ENCODE measurements at regions not wholly inside any gene's neighbourhood (a gene's known extent, or its start where the extent isn't known, plus 50 kb on each side); places are given as distances from the start of the nearest gene placed in this dataset.
"Not testable (repeated sequence)": the region's sequence is repeated elsewhere in the genome, so short reads cannot be mapped to it uniquely, and the experiment has no call there.

DNA sequence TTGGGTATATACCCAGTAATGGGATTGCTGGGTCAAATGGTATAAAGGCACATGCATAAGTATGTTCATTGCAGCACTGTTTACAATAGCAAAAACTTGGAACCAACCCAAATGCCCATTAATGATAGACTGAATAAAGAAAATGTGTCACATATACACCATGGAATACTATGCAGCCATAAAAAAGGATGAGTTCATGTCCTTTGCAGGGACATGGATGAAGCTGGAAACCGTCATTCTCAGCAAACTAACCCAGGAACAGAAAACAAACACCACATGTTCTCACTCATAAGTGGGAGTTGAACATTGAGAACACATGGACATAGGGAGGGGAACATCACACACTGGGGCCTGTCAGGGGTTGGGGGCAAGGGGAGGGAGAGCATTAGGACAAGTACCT lies 224.5 kb upstream of the KIAA1217 start:
- H3K4me3 ChIP-seq (ENCODE audit: low read depth, low read length); H3K36me3 ChIP-seq (ENCODE audit: control insufficient read depth, insufficient read depth, low read length); H3K27me3 ChIP-seq (ENCODE audit: control insufficient read depth, insufficient read depth, low read length); H3K9ac ChIP-seq (ENCODE audit: low read depth, low read length); H3K4me1 ChIP-seq (ENCODE audit: control insufficient read depth, insufficient read depth, low read length); H3K9me3 ChIP-seq (ENCODE audit: control insufficient read depth, insufficient read depth, low read length); H3K27ac ChIP-seq (ENCODE audit: low read depth, low read length): not testable (repeated sequence)

DNA sequence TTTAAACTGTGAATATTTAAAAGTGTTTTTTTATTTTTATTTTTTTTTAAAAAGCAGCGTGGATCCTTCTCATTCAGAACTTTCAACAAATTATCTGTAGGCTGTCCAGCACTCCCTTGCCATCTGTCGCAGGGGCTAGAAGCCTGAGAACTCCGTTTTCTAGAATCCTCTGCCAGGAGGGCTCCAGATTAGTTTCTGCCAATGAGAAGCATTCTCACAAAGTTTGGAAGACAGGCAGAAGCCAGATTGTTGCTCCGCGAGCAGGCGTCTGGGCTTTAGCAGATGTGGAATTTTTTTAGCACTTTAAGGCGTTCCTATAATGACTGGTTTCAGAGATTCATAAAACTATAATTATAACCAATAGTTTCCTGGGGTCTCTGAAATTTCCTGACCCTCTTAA lies 220.9 kb upstream of the KIAA1217 start:
- Histone ChIP-seq H3K9ac (ENCODE audit: low read depth, low read length) (no peak overlapping the region), H3K27me3 (ENCODE audit: control insufficient read depth, insufficient read depth, low read length) (no peaks in the 10 kb centered on the region), H3K4me1 (ENCODE audit: control insufficient read depth, insufficient read depth, low read length) (no peaks in the 10 kb centered on the region), H3K36me3 (ENCODE audit: control insufficient read depth, insufficient read depth, low read length) (no peaks in the 10 kb centered on the region), H3K4me3 (ENCODE audit: low read depth, low read length) (no peak overlapping the region), H3K9me3 (ENCODE audit: control insufficient read depth, insufficient read depth, low read length) (no peaks in the 10 kb centered on the region), H3K27ac (ENCODE audit: low read depth, low read length) (no peak overlapping the region)

GRCh38 chr10:23994459-23995046 lies 214.4 kb upstream of the KIAA1217 start:
- H3K27me3 ChIP-seq (ENCODE audit: control insufficient read depth, insufficient read depth, low read length) = no peaks in the 10 kb centered on the region
- H3K9ac ChIP-seq (ENCODE audit: low read depth, low read length) = no peak overlapping the region
- H3K4me3 ChIP-seq (ENCODE audit: low read depth, low read length) = no peak overlapping the region
- no peak overlapping the region for H3K27ac ChIP-seq (ENCODE audit: low read depth, low read length)
- no peaks in the 10 kb centered on the region for H3K4me1 ChIP-seq (ENCODE audit: control insufficient read depth, insufficient read depth, low read length)
- H3K36me3 ChIP-seq (ENCODE audit: control insufficient read depth, insufficient read depth, low read length) = no peaks in the 10 kb centered on the region
- H3K9me3 ChIP-seq (ENCODE audit: control insufficient read depth, insufficient read depth, low read length) = no peaks in the 10 kb centered on the region

DNA sequence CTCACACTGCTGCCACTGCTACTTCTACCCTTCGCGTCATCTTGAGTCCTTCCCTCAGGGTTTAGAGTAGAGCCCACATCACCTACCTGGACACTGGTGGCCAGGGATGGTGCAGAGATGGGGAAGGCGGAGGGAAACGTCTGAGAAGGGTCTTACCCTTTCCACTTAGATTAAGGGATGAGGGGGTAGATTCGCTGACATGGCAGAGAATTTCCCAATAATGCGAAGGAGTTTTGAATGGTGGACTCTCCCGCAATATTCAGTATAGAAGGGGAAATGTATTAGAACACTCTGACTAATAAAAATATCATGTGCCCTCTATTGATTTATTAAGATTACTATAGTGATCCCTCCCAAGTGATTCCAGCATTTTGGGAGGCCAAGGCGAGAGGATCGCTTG lies 209.5 kb upstream of the KIAA1217 start:
- Histone ChIP-seq H3K27me3 (ENCODE audit: control insufficient read depth, insufficient read depth, low read length) (no peaks in the 10 kb centered on the region), H3K27ac (ENCODE audit: low read depth, low read length) (no peak overlapping the region), H3K4me3 (ENCODE audit: low read depth, low read length) (no peak overlapping the region), H3K4me1 (ENCODE audit: control insufficient read depth, insufficient read depth, low read length) (no peaks in the 10 kb centered on the region), H3K9ac (ENCODE audit: low read depth, low read length) (no peak overlapping the region), H3K36me3 (ENCODE audit: control insufficient read depth, insufficient read depth, low read length) (no peaks in the 10 kb centered on the region), H3K9me3 (ENCODE audit: control insufficient read depth, insufficient read depth, low read length) (no peaks in the 10 kb centered on the region)

GRCh38 chr10:24000271-24000813 lies 208.6 kb upstream of the KIAA1217 start:
- H3K4me3 ChIP-seq (ENCODE audit: low read depth, low read length) = no peak overlapping the region
- H3K9ac ChIP-seq (ENCODE audit: low read depth, low read length) = no peak overlapping the region
- H3K36me3 ChIP-seq (ENCODE audit: control insufficient read depth, insufficient read depth, low read length) = no peaks in the 10 kb centered on the region
- no peak overlapping the region for H3K27ac ChIP-seq (ENCODE audit: low read depth, low read length)
- H3K9me3 ChIP-seq (ENCODE audit: control insufficient read depth, insufficient read depth, low read length) = no peaks in the 10 kb centered on the region
- no peaks in the 10 kb centered on the region for H3K27me3 ChIP-seq (ENCODE audit: control insufficient read depth, insufficient read depth, low read length)
- no peaks in the 10 kb centered on the region for H3K4me1 ChIP-seq (ENCODE audit: control insufficient read depth, insufficient read depth, low read length)

DNA sequence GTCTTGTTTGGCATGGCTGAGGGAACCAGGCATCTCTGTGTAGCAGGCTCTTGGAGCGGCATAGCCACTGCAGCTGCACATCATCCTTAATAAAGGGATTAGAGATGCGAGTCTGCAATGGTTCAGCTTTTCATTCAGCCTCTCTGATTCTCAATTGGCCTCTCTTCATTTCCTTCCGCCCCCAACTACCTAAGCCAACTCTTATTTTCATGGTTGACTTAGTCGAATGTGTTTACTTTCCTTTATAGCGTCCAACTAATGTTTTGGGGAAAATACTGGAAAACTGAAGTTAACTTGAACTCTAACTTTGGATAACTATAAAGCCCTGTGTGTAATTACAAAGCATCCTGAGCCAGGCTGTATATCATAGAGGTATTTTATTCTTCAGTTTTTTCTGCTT lies 202.2 kb upstream of the KIAA1217 start:
- no peaks in the 10 kb centered on the region for H3K9me3 ChIP-seq (ENCODE audit: control insufficient read depth, insufficient read depth, low read length)
- H3K27ac ChIP-seq (ENCODE audit: low read depth, low read length) = no peak overlapping the region
- H3K4me3 ChIP-seq (ENCODE audit: low read depth, low read length) = no peak overlapping the region
- H3K36me3 ChIP-seq (ENCODE audit: control insufficient read depth, insufficient read depth, low read length) = no peaks in the 10 kb centered on the region
- peaks cover 18% of the 10 kb centered on the region for H3K4me1 ChIP-seq (ENCODE audit: control insufficient read depth, insufficient read depth, low read length)
- no peak overlapping the region for H3K9ac ChIP-seq (ENCODE audit: low read depth, low read length)
- H3K27me3 ChIP-seq (ENCODE audit: control insufficient read depth, insufficient read depth, low read length) = no peaks in the 10 kb centered on the region

- H3K4me1 ChIP-seq (ENCODE audit: control insufficient read depth, insufficient read depth, low read length) = peaks cover 23% of the 10 kb centered on the region
- no peak overlapping the region for H3K27ac ChIP-seq (ENCODE audit: low read depth, low read length)
- H3K9me3 ChIP-seq (ENCODE audit: control insufficient read depth, insufficient read depth, low read length) = no peaks in the 10 kb centered on the region
- H3K9ac ChIP-seq (ENCODE audit: low read depth, low read length) = no peak overlapping the region
- H3K4me3 ChIP-seq (ENCODE audit: low read depth, low read length) = no peak overlapping the region
- H3K27me3 ChIP-seq (ENCODE audit: control insufficient read depth, insufficient read depth, low read length) = no peaks in the 10 kb centered on the region
- H3K36me3 ChIP-seq (ENCODE audit: control insufficient read depth, insufficient read depth, low read length) = no peaks in the 10 kb centered on the region
Measured at GRCh38 chr10:24007359-24007758, 201.6 kb upstream of the KIAA1217 start.

GRCh38 chr10:24008164-24009091 lies 200.5 kb upstream of the KIAA1217 start:
- H3K36me3 ChIP-seq (ENCODE audit: control insufficient read depth, insufficient read depth, low read length) = no peaks in the 10 kb centered on the region
- peak overlapping the region; percentile 44 for H3K27ac ChIP-seq (ENCODE audit: low read depth, low read length)
- H3K4me1 ChIP-seq (ENCODE audit: control insufficient read depth, insufficient read depth, low read length) = peaks cover 23% of the 10 kb centered on the region
- no peaks in the 10 kb centered on the region for H3K27me3 ChIP-seq (ENCODE audit: control insufficient read depth, insufficient read depth, low read length)
- no peaks in the 10 kb centered on the region for H3K9me3 ChIP-seq (ENCODE audit: control insufficient read depth, insufficient read depth, low read length)
- no peak overlapping the region for H3K4me3 ChIP-seq (ENCODE audit: low read depth, low read length)
- no peak overlapping the region for H3K9ac ChIP-seq (ENCODE audit: low read depth, low read length)

GRCh38 chr10:24009115-24009514 lies 199.8 kb upstream of the KIAA1217 start:
- no peak overlapping the region for H3K4me3 ChIP-seq (ENCODE audit: low read depth, low read length)
- peaks cover 23% of the 10 kb centered on the region for H3K4me1 ChIP-seq (ENCODE audit: control insufficient read depth, insufficient read depth, low read length)
- no peaks in the 10 kb centered on the region for H3K9me3 ChIP-seq (ENCODE audit: control insufficient read depth, insufficient read depth, low read length)
- H3K27ac ChIP-seq (ENCODE audit: low read depth, low read length) = peak overlapping the region; percentile 2
- no peaks in the 10 kb centered on the region for H3K36me3 ChIP-seq (ENCODE audit: control insufficient read depth, insufficient read depth, low read length)
- H3K9ac ChIP-seq (ENCODE audit: low read depth, low read length) = no peak overlapping the region
- no peaks in the 10 kb centered on the region for H3K27me3 ChIP-seq (ENCODE audit: control insufficient read depth, insufficient read depth, low read length)

DNA sequence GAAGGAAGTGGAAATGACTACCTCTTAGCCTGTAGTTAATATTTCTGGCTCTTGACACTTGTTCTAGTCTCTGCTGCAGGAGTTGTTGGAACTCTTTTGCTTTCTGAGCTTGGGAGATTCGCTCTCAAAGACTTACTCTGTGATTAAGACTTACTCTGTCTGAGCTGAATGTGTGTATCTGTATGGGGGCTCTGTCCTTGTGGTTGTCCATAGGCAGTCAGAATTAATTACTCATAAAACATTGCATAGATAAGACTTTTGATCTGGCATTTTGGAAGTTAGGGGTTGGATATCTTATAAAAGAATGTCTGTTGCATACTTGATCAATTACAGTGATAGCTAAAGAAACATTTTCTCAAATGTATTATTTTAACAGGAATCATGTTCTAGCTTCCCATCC lies 199.2 kb upstream of the KIAA1217 start:
- no peak overlapping the region for H3K4me3 ChIP-seq (ENCODE audit: low read depth, low read length)
- H3K9ac ChIP-seq (ENCODE audit: low read depth, low read length) = no peak overlapping the region
- no peak overlapping the region for H3K27ac ChIP-seq (ENCODE audit: low read depth, low read length)
- H3K9me3 ChIP-seq (ENCODE audit: control insufficient read depth, insufficient read depth, low read length) = no peaks in the 10 kb centered on the region
- H3K27me3 ChIP-seq (ENCODE audit: control insufficient read depth, insufficient read depth, low read length) = no peaks in the 10 kb centered on the region
- H3K36me3 ChIP-seq (ENCODE audit: control insufficient read depth, insufficient read depth, low read length) = no peaks in the 10 kb centered on the region
- peaks cover 23% of the 10 kb centered on the region for H3K4me1 ChIP-seq (ENCODE audit: control insufficient read depth, insufficient read depth, low read length)

DNA sequence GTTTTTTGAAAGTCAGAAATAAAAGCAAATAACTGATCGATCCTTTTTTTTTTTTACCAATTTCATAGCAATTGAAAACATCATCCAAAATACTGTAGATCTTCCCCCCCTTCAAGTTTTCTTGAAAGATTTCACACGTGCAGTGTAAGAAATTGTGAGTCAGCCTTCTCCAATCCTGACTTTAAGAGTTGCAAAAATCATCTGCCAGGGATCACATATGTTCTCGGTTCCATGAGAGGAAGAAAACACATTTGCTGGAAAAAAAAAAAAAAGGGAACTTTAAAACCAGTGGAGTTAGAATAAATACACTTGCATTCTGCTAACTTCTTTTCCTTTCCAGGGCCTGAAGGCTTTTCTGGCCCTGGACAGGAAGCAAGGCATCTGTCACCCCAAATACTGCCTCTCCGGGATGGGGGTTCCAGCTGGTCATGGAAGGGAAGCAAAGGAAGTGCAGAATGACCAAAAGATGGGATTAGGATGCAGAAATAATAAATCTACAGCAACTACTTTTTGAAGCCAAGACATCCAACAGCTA lies 198.4 kb upstream of the KIAA1217 start:
- no peak overlapping the region for H3K4me3 ChIP-seq (ENCODE audit: low read depth, low read length)
- peaks cover 23% of the 10 kb centered on the region for H3K4me1 ChIP-seq (ENCODE audit: control insufficient read depth, insufficient read depth, low read length)
- H3K9ac ChIP-seq (ENCODE audit: low read depth, low read length) = no peak overlapping the region
- H3K36me3 ChIP-seq (ENCODE audit: control insufficient read depth, insufficient read depth, low read length) = no peaks in the 10 kb centered on the region
- H3K27ac ChIP-seq (ENCODE audit: low read depth, low read length) = no peak overlapping the region
- no peaks in the 10 kb centered on the region for H3K27me3 ChIP-seq (ENCODE audit: control insufficient read depth, insufficient read depth, low read length)
- no peaks in the 10 kb centered on the region for H3K9me3 ChIP-seq (ENCODE audit: control insufficient read depth, insufficient read depth, low read length)
